Inflammatory macrophage treated with lipopolysaccharide for 1 hour (primary cell): ENCODE measurements at regions not wholly inside any gene's neighbourhood (a gene's known extent, or its start where the extent isn't known, plus 50 kb on each side); places are given as distances from the start of the nearest gene placed in this dataset.

ENCODE experiments used
- DNase-seq, 2 donors: peaks; one replicate each; pipeline ENCODE4 v3.0.0-alpha.2; 2020 to 2022

- peak; percentile 45 to 63 for DNase-seq
These were observed 127.0 kb downstream of the CHSY1 start for GRCh38 chr15:101124731-101125451.

GRCh38 chr15:101123222-101123910 is 128.5 kb downstream of the CHSY1 start:
- DNase-seq = peak; percentile 64 to 81

GRCh38 chr15:101122806-101123205 is 129.0 kb downstream of the CHSY1 start:
- DNase-seq = no peak

- no peak for DNase-seq
These were observed 129.6 kb downstream of the CHSY1 start for GRCh38 chr15:101122266-101122665.

- peak; percentile 58 to 62 for DNase-seq
These were observed 130.2 kb downstream of the CHSY1 start for GRCh38 chr15:101121511-101122090.

GRCh38 chr15:101120987-101121386 is 130.9 kb downstream of the CHSY1 start:
- DNase-seq = no peak

GRCh38 chr15:101120473-101120872 is 131.4 kb downstream of the CHSY1 start:
- DNase-seq = no peak
